ENCODE measurements at regions not wholly inside any gene's neighbourhood (a gene's known extent, or its start where the extent isn't known, plus 50 kb on each side); places are given as distances from the start of the nearest gene placed in this dataset.

GRCh38 chr6:76240092-76240491, 167.6 kb upstream of the IMPG1 start:
- ChIA-PET POLR2A (no interaction called here), CTCF (no interaction called here), RAD21 (ENCODE audit: low non-redundant PET in 1 of 2, low total read pairs in 2 of 2, uncharacterized antibody in 2 of 2, unreplicated experiment in 2 of 2) (no interaction called here)
- H4K20me1 ChIP-seq (ENCODE audit: insufficient read depth) = no peaks in the 10 kb centered on the region
- intact Hi-C loops (cut with micrococcal nuclease) = no loop called here
- H3K4me3 ChIP-seq (replicated peaks in 1 of 2; ENCODE audit: low read depth in 1 of 2, low read length in 2 of 2) = no peak overlapping the region
- no peaks in the 10 kb centered on the region for H3K27me3 ChIP-seq (ENCODE audit: insufficient read depth, low read length)
- ATAC-seq = no peak
- H3K9me2 ChIP-seq (ENCODE audit: insufficient read depth) = peaks cover 4% of the 10 kb centered on the region; the same call in 1 of the 2 replicates
- H2AFZ ChIP-seq (ENCODE audit: low read depth, low read length, poor library complexity, severe bottlenecking) = no peak overlapping the region
- no peak overlapping the region for H3K27ac ChIP-seq (ENCODE audit: low read depth, low read length)
- no peak overlapping the region for H3K4me2 ChIP-seq (ENCODE audit: low read length)
- no peaks in the 10 kb centered on the region for H3K4me1 ChIP-seq (ENCODE audit: control insufficient read depth in 1 of 2, insufficient read depth in 2 of 2, low read length in 2 of 2)
- H3K79me2 ChIP-seq (ENCODE audit: insufficient read depth, low read length) = no peaks in the 10 kb centered on the region
- no peaks in the 10 kb centered on the region for H3K36me3 ChIP-seq (ENCODE audit: control insufficient read depth in 1 of 2, insufficient read depth in 2 of 2, low read length in 2 of 2)
- TF ChIP-seq MAX (IDR thresholded peaks at IDR 0.05) = no peak
- TF ChIP-seq ZFX (IDR thresholded peaks at IDR 0.05) = no peak
- TF ChIP-seq JUND (IDR thresholded peaks at IDR 0.05) = no peak
- no peak for TF ChIP-seq SIN3A (IDR thresholded peaks at IDR 0.05; ENCODE audit: low read depth)
- no peak for TF ChIP-seq RAD21 (IDR thresholded peaks at IDR 0.05; ENCODE audit: low read depth)
- no peak for TF ChIP-seq CEBPB (IDR thresholded peaks at IDR 0.05; ENCODE audit: low read depth)
- no peak for TF ChIP-seq SP1 (IDR thresholded peaks at IDR 0.05; ENCODE audit: low read depth)
- TF ChIP-seq EZH2phosphoT487 (IDR thresholded peaks at IDR 0.05; ENCODE audit: borderline replicate concordance) = no peak
- no peak for TF ChIP-seq ZNF274 (IDR thresholded peaks at IDR 0.05; ENCODE audit: low read depth, low read length)
- TF ChIP-seq YY1 (IDR thresholded peaks at IDR 0.05; ENCODE audit: extremely low read depth, insufficient replicate concordance, low read depth, low read length) = no peak
- no peak for TF ChIP-seq ZBTB33 (IDR thresholded peaks at IDR 0.05; ENCODE audit: extremely low read depth, insufficient replicate concordance, low read length)
- TF ChIP-seq CTCF (IDR thresholded peaks at IDR 0.05 in 2 of 3, conservative IDR thresholded peaks at IDR 0.05 in 1 of 3; ENCODE audit: borderline replicate concordance in 1 of 3, insufficient read depth in 1 of 3, low read depth in 2 of 3, low read length in 2 of 3) = no peak
- TF ChIP-seq ELF1 (IDR thresholded peaks at IDR 0.05; ENCODE audit: borderline replicate concordance, low read depth) = no peak
- BruUV-seq (replicated peaks) = no TSS peak
- no peak for DNase-seq (ENCODE audit: low read depth, low spot score)
- no peaks in the 10 kb centered on the region for H3K9me3 ChIP-seq (ENCODE audit: control insufficient read depth in 1 of 2, insufficient read depth in 1 of 2, low read depth in 1 of 2, low read length in 2 of 2)
- no peak overlapping the region for H3K9ac ChIP-seq (ENCODE audit: low read length)

Data from HCT116 (cell line).